Skeletal muscle satellite cell (primary cell): ENCODE measurements at regions not wholly inside any gene's neighbourhood (a gene's known extent, or its start where the extent isn't known, plus 50 kb on each side); places are given as distances from the start of the nearest gene placed in this dataset.

Experiments
- H3K27me3 ChIP-seq: 2 replicates; pipeline ENCODE4 v1.7.0; 2013; ENCODE audit warnings: low read length; ENCODE audit not compliant: control insufficient read depth, insufficient read depth
- H3K36me3 ChIP-seq: 2 replicates; pipeline ENCODE4 v1.7.0; 2013; ENCODE audit warnings: mild to moderate bottlenecking, control low read depth, low read length; ENCODE audit not compliant: insufficient read depth
- H3K4me1 ChIP-seq: 2 replicates; pipeline ENCODE4 v1.7.0; 2013; ENCODE audit warnings: low read length; ENCODE audit not compliant: control insufficient read depth, insufficient read depth
- H3K4me2 ChIP-seq: 2 replicates; pipeline ENCODE4 v1.7.0; 2013; ENCODE audit warnings: mild to moderate bottlenecking, low read length
- H3K4me3 ChIP-seq: 2 replicates; pipeline ENCODE4 v1.7.0; 2013; ENCODE audit warnings: low read length
- H3K9ac ChIP-seq: 2 replicates; pipeline ENCODE4 v1.7.0; 2013; ENCODE audit warnings: mild to moderate bottlenecking, low read depth, low read length, moderate library complexity
- H3K9me3 ChIP-seq: replicated peaks from 2 replicates; pipeline ENCODE4 v1.7.0; 2013; ENCODE audit warnings: mild to moderate bottlenecking, control low read depth, low read length

- Histone ChIP-seq H3K27me3 (no peaks in the 10 kb centered on the region), H3K9ac (no peak overlapping the region), H3K4me2 (no peak overlapping the region), H3K36me3 (no peaks in the 10 kb centered on the region), H3K4me1 (no peaks in the 10 kb centered on the region), H3K9me3 (no peaks in the 10 kb centered on the region), H3K4me3 (no peak overlapping the region)
Measured at GRCh38 chrX:38975368-38975942, 174.2 kb downstream of the MID1IP1 start.

- no peaks in the 10 kb centered on the region for H3K4me1 ChIP-seq
- H3K4me2 ChIP-seq: no peak overlapping the region
- H3K9me3 ChIP-seq: no peaks in the 10 kb centered on the region
- no peaks in the 10 kb centered on the region for H3K27me3 ChIP-seq
- H3K9ac ChIP-seq: no peak overlapping the region
- H3K36me3 ChIP-seq: no peaks in the 10 kb centered on the region
- H3K4me3 ChIP-seq: no peak overlapping the region
Measured at GRCh38 chrX:38982370-38982769, 181.1 kb downstream of the MID1IP1 start.

GRCh38 chrX:38982843-38983242 is 181.6 kb downstream of the MID1IP1 start:
- no peaks in the 10 kb centered on the region for H3K9me3 ChIP-seq
- H3K4me2 ChIP-seq: no peak overlapping the region
- H3K4me1 ChIP-seq: no peaks in the 10 kb centered on the region
- no peaks in the 10 kb centered on the region for H3K27me3 ChIP-seq
- no peaks in the 10 kb centered on the region for H3K36me3 ChIP-seq
- H3K9ac ChIP-seq: no peak overlapping the region
- H3K4me3 ChIP-seq: no peak overlapping the region

- H3K9ac ChIP-seq: no peak overlapping the region
- H3K36me3 ChIP-seq: no peaks in the 10 kb centered on the region
Measured at GRCh38 chrX:38985375-38985774, 184.1 kb downstream of the MID1IP1 start.

GRCh38 chrX:38985945-38986344 is 184.7 kb downstream of the MID1IP1 start:
- no peaks in the 10 kb centered on the region for H3K9me3 ChIP-seq
- H3K4me1 ChIP-seq: no peaks in the 10 kb centered on the region
- H3K9ac ChIP-seq: no peak overlapping the region
- H3K4me3 ChIP-seq: no peak overlapping the region
- H3K36me3 ChIP-seq: no peaks in the 10 kb centered on the region
- H3K27me3 ChIP-seq: peaks cover 4% of the 10 kb centered on the region
- H3K4me2 ChIP-seq: no peak overlapping the region

More at GRCh38 chrX:38985375-38985774, 184.1 kb downstream of the MID1IP1 start:
- Histone ChIP-seq H3K27me3 (peaks cover 4% of the 10 kb centered on the region), H3K9me3 (no peaks in the 10 kb centered on the region), H3K4me3 (no peak overlapping the region), H3K4me2 (no peak overlapping the region), H3K4me1 (no peaks in the 10 kb centered on the region)

- Histone ChIP-seq H3K4me1 (no peaks in the 10 kb centered on the region), H3K9ac (no peak overlapping the region), H3K27me3 (peaks cover 4% of the 10 kb centered on the region), H3K4me2 (no peak overlapping the region), H3K9me3 (no peaks in the 10 kb centered on the region), H3K36me3 (no peaks in the 10 kb centered on the region), H3K4me3 (no peak overlapping the region)
Measured at GRCh38 chrX:38986586-38986985, 185.3 kb downstream of the MID1IP1 start.

- Histone ChIP-seq H3K27me3 (peaks cover 4% of the 10 kb centered on the region), H3K4me2 (no peak overlapping the region), H3K36me3 (no peaks in the 10 kb centered on the region), H3K9ac (no peak overlapping the region), H3K4me1 (no peaks in the 10 kb centered on the region), H3K4me3 (no peak overlapping the region), H3K9me3 (no peaks in the 10 kb centered on the region)
Measured at GRCh38 chrX:38987198-38987651, 186.0 kb downstream of the MID1IP1 start.

- no peak overlapping the region for H3K4me2 ChIP-seq
- no peaks in the 10 kb centered on the region for H3K36me3 ChIP-seq
- no peak overlapping the region for H3K4me3 ChIP-seq
Measured at GRCh38 chrX:38988301-38988700, 187.0 kb downstream of the MID1IP1 start.

GRCh38 chrX:38989076-38989475 is 187.8 kb downstream of the MID1IP1 start:
- no peak overlapping the region for H3K4me2 ChIP-seq
- no peak overlapping the region for H3K4me3 ChIP-seq
- H3K9me3 ChIP-seq: no peaks in the 10 kb centered on the region
- no peaks in the 10 kb centered on the region for H3K4me1 ChIP-seq
- peaks cover 4% of the 10 kb centered on the region for H3K27me3 ChIP-seq
- no peaks in the 10 kb centered on the region for H3K36me3 ChIP-seq
- H3K9ac ChIP-seq: no peak overlapping the region

More at GRCh38 chrX:38988301-38988700, 187.0 kb downstream of the MID1IP1 start:
- Histone ChIP-seq H3K9ac (no peak overlapping the region), H3K9me3 (no peaks in the 10 kb centered on the region), H3K27me3 (peaks cover 4% of the 10 kb centered on the region), H3K4me1 (no peaks in the 10 kb centered on the region)

GRCh38 chrX:38991656-38992440 is 190.6 kb downstream of the MID1IP1 start:
- Histone ChIP-seq H3K4me3 (no peak overlapping the region), H3K9ac (no peak overlapping the region), H3K36me3 (no peaks in the 10 kb centered on the region), H3K4me1 (no peaks in the 10 kb centered on the region), H3K4me2 (no peak overlapping the region), H3K27me3 (peaks cover 4% of the 10 kb centered on the region), H3K9me3 (no peaks in the 10 kb centered on the region)

GRCh38 chrX:38992441-38993096 is 191.3 kb downstream of the MID1IP1 start:
- no peak overlapping the region for H3K4me2 ChIP-seq
- no peaks in the 10 kb centered on the region for H3K4me1 ChIP-seq
- H3K27me3 ChIP-seq: peaks cover 4% of the 10 kb centered on the region
- no peak overlapping the region for H3K4me3 ChIP-seq
- H3K9ac ChIP-seq: no peak overlapping the region
- H3K9me3 ChIP-seq: no peaks in the 10 kb centered on the region
- no peaks in the 10 kb centered on the region for H3K36me3 ChIP-seq
